ENCODE measurements at regions not wholly inside any gene's neighbourhood (a gene's known extent, or its start where the extent isn't known, plus 50 kb on each side); places are given as distances from the start of the nearest gene placed in this dataset.

DNA sequence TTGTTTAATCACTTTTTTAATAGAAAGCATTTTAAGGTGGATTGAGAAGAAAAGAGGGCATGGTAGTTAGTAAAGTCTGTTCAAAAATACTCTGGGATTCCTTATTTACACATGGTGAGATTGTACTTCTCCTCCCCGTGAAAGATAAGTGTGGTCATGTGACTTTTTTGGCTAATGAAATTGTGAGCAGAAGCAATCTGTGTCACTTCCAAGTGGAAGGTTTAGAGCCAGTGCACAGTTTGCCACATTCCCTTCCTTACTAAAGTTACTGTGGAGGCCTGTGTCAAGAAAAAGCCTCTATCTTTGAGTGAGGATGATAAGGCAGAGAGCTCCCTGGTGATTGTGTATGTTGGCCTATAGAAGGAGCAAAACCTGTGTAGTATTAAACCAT is 471.3 kb downstream of the OMA1 start:
- TF ChIP-seq, protein P1, sequence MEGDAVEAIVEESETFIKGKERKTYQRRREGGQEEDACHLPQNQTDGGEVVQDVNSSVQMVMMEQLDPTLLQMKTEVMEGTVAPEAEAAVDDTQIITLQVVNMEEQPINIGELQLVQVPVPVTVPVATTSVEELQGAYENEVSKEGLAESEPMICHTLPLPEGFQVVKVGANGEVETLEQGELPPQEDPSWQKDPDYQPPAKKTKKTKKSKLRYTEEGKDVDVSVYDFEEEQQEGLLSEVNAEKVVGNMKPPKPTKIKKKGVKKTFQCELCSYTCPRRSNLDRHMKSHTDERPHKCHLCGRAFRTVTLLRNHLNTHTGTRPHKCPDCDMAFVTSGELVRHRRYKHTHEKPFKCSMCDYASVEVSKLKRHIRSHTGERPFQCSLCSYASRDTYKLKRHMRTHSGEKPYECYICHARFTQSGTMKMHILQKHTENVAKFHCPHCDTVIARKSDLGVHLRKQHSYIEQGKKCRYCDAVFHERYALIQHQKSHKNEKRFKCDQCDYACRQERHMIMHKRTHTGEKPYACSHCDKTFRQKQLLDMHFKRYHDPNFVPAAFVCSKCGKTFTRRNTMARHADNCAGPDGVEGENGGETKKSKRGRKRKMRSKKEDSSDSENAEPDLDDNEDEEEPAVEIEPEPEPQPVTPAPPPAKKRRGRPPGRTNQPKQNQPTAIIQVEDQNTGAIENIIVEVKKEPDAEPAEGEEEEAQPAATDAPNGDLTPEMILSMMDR (IDR thresholded peaks at IDR 0.05; ENCODE audit: insufficient read depth, low read depth, low read length): no peak
- no peak for TF ChIP-seq EZH2 (IDR thresholded peaks at IDR 0.05; ENCODE audit: insufficient read depth, low read length)

Measured in astrocyte (in vitro differentiated cells and primary cell).